Spinal cord (tissue), 9 donors: ENCODE measurements at regions not wholly inside any gene's neighbourhood (a gene's known extent, or its start where the extent isn't known, plus 50 kb on each side); places are given as distances from the start of the nearest gene placed in this dataset.
A peak's percentile ranks its signal among the peaks of the same experiment; 100 is the strongest.

ENCODE experiments used
- DNase-seq, 6 donors: peaks; one replicate each; pipeline versions ENCODE4 v3.0.0 to v3.0.0-alpha.2; 2013 to 2015; ENCODE audit warnings: low spot score in 6 of 6, low read depth in 4 of 6
- H3K27ac ChIP-seq: one replicate; pipeline ENCODE4 v1.5.1; 2013; ENCODE audit warnings: low read depth, low read length, control low read depth
- H3K27me3 ChIP-seq: one replicate; pipeline ENCODE4 v1.6.1; 2013; ENCODE audit warnings: low read length; ENCODE audit not compliant: control insufficient read depth, insufficient read depth
- H3K36me3 ChIP-seq: one replicate; pipeline ENCODE4 v1.6.1; 2013; ENCODE audit warnings: low read length; ENCODE audit not compliant: control insufficient read depth, insufficient read depth
- H3K4me1 ChIP-seq: one replicate; pipeline ENCODE4 v1.6.1; 2013; ENCODE audit warnings: low read length; ENCODE audit not compliant: control insufficient read depth, insufficient read depth
- H3K4me3 ChIP-seq: one replicate; pipeline ENCODE4 v1.5.1; 2013; ENCODE audit warnings: low read depth, low read length, control low read depth
- H3K9me3 ChIP-seq: one replicate; pipeline ENCODE4 v1.6.1; 2013; ENCODE audit warnings: low read length; ENCODE audit not compliant: control insufficient read depth, insufficient read depth
- WGBS: methylation state at CpG from one replicate; pipeline ENCODE4 v1.1.5; 2013; ENCODE audit warnings: missing lambda C conversion rate; ENCODE audit not compliant: insufficient coverage; 5-methylcytosine and 5-hydroxymethylcytosine counted together
- donor health status: healthy.

DNA sequence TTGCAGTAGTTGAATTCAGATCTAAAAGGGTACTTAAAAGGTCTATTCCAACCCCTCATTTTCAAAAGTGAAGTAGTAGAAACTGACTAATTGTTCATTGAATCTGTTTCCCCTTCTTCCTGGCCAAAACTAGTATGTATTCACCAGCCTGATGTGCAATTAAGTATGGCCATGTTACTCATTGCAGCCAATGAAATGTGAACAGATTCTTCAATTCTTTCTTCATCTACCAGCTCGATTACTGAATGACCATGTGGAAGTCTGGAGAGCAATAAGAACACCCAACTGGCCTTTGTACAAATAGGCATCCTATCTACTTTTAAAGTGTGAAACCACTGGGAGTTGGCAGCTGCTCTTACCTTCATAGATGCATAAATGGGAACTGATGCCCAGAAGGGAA is 449.0 kb upstream of the ID2 start:
- Histone ChIP-seq H3K4me1 (no peaks in the 10 kb centered on the region), H3K36me3 (no peaks in the 10 kb centered on the region), H3K27me3 (no peaks in the 10 kb centered on the region), H3K9me3 (no peaks in the 10 kb centered on the region), H3K27ac (no peak overlapping the region), H3K4me3 (no peak overlapping the region)
- WGBS, result 100% methylated on average over 1 of the region's 1 CpG
- no peak for DNase-seq

- Histone ChIP-seq H3K27ac (no peak overlapping the region), H3K4me3 (no peak overlapping the region), H3K36me3 (no peaks in the 10 kb centered on the region), H3K9me3 (no peaks in the 10 kb centered on the region), H3K27me3 (no peaks in the 10 kb centered on the region), H3K4me1 (no peaks in the 10 kb centered on the region)
- WGBS, result 70% methylated on average over 3 of the region's 3 CpGs
- no peak for DNase-seq
Observed at GRCh38 chr2:8234253-8234652, 447.6 kb upstream of the ID2 start.

DNA sequence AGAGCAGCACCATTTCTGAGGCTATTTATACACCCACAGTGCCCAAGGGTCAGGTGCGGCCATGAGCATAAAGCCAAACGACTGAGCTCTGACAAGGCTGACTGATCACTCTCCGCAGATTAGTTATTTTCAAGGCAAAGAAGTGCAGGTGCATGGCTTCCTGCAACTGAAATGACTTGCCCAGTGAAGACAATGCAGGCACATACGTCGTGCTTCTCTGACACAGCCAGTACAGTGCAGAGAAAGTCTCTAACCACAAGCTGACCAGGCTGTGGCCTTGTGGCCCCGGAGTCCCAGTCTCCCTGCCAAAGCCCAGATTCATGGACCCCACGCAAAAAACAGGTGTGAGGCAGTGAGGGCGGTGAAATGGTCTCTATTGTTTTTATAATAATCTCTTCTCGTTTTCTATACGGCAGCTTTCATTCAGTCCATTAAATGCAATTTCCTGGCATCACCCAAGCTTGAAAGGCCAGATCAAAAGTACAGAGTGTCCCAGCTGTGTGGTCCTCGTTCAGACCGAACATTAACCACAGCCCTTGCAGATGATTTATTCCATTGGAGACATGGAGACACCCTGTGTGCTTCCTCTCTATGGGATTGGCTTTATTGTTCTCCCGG is 447.0 kb upstream of the ID2 start:
- no peaks in the 10 kb centered on the region for H3K36me3 ChIP-seq
- no peaks in the 10 kb centered on the region for H3K9me3 ChIP-seq
- no peaks in the 10 kb centered on the region for H3K4me1 ChIP-seq
- WGBS, result 57% methylated on average over 10 of the region's 13 CpGs
- no peak overlapping the region for H3K4me3 ChIP-seq
- no peaks in the 10 kb centered on the region for H3K27me3 ChIP-seq
- DNase-seq, result peak in 1 of 6 donors; percentile 38
- H3K27ac ChIP-seq, result no peak overlapping the region

DNA sequence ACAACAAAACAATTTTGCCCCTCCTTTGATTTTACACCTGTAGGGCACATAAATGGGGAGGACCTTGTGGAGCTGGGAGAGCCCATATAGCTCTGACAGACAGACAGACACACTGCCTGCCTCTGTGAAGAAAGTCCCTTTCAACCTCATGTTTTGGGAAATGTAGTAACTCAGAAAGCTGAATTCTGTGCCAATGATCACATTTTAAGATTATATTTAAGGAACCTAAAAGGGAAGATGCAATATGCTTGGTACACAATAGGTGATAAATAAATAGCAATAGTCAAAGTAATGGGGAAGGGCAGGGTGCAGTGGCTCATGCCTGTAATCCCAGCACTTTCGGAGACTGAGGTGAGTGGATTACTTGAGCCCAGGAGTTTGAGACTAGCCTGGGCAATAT is 446.4 kb upstream of the ID2 start:
- no peaks in the 10 kb centered on the region for H3K27me3 ChIP-seq
- no peaks in the 10 kb centered on the region for H3K9me3 ChIP-seq
- no peaks in the 10 kb centered on the region for H3K36me3 ChIP-seq
- DNase-seq, result no peak
- no CpG with 5 or more reads among the region's 1 CpG for WGBS
- no peak overlapping the region for H3K27ac ChIP-seq
- peaks cover 5% of the 10 kb centered on the region for H3K4me1 ChIP-seq
- H3K4me3 ChIP-seq, result no peak overlapping the region

GRCh38 chr2:8236391-8236790 is 445.5 kb upstream of the ID2 start:
- H3K27ac ChIP-seq, result no peak overlapping the region
- no peaks in the 10 kb centered on the region for H3K36me3 ChIP-seq

DNA sequence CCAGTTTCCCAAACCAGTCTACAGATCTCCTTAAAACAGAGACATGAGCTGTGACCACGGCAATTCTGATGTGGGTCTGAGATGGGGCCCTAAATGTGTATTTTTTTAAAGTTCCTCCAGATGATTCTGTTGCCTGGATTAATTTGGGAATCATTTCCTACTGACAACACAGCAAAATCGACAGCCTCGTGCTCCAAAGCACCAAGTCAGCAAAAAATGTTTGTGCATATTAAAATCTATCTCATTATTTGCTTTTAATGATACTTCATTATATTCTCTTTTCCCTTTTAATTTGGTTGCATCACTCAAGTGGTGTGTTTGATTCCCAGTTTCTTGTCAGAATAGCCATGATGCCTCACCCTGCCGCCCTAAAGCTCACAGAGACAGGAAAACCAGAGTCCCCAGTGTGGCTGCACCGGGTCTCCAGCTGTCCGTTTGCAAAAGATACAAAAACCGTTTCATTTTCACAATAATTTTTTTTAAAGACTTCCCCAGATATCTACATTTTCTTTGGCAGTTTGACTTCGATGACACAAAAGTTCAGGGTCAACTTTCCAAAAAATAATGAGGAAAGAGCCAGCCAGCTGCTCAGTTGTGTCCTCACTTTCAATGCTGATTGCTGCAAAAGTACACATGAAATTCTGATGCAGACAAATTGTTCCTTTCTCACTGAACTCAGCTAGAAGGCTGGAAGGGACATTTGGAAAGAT is 443.2 kb upstream of the ID2 start:
- Histone ChIP-seq H3K27ac (no peak overlapping the region), H3K27me3 (no peaks in the 10 kb centered on the region), H3K36me3 (no peaks in the 10 kb centered on the region), H3K4me1 (peaks cover 6% of the 10 kb centered on the region), H3K4me3 (no peak overlapping the region), H3K9me3 (no peaks in the 10 kb centered on the region)
- no peak for DNase-seq
- 56% methylated on average over 5 of the region's 8 CpGs for WGBS

More at GRCh38 chr2:8236391-8236790, 445.5 kb upstream of the ID2 start:
- DNase-seq, result no peak
- H3K9me3 ChIP-seq, result no peaks in the 10 kb centered on the region
- H3K27me3 ChIP-seq, result no peaks in the 10 kb centered on the region
- H3K4me3 ChIP-seq, result no peak overlapping the region
- H3K4me1 ChIP-seq, result peaks cover 6% of the 10 kb centered on the region
- WGBS, result 90% methylated on average over 2 of the region's 2 CpGs

DNA sequence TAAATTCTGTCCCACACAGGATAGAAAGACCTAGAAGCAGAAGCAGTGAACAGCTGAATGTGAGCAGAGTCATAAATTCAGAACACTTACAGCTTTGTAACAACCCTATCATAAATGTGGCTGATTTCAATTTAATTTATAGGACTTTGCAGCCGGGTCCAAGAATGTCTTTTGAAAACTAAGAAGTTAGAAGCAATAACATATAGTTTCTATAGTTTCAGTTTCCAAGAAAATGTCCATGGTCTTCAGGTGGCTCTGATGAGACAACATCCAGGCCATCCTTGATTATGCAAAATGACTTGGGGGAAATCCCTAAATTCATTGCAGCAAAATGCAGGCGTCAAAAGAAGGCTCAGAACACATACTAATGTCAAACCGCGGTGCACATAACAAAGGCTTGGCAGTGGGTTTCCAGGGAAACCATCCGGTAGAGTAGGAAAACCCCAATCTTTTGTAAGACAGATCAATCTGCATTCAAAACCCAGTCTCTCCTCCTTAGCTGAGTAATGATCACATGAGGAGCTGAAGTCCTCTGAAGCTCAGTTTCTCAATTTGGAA is 442.2 kb upstream of the ID2 start:
- H3K9me3 ChIP-seq, result no peaks in the 10 kb centered on the region
- peak overlapping the region; percentile 8 for H3K27ac ChIP-seq
- no peaks in the 10 kb centered on the region for H3K27me3 ChIP-seq
- H3K4me1 ChIP-seq, result peaks cover 6% of the 10 kb centered on the region
- WGBS, result no CpG with 5 or more reads among the region's 5 CpGs
- DNase-seq, result peak in 5 of 6 donors; percentile 35 to 81 (median 52)
- no peak overlapping the region for H3K4me3 ChIP-seq
- H3K36me3 ChIP-seq, result no peaks in the 10 kb centered on the region

- no peaks in the 10 kb centered on the region for H3K9me3 ChIP-seq
- 70% methylated on average over 2 of the region's 3 CpGs for WGBS
- no peaks in the 10 kb centered on the region for H3K27me3 ChIP-seq
- H3K4me3 ChIP-seq, result no peak overlapping the region
- H3K4me1 ChIP-seq, result peaks cover 6% of the 10 kb centered on the region
- H3K36me3 ChIP-seq, result no peaks in the 10 kb centered on the region
- H3K27ac ChIP-seq, result no peak overlapping the region
- no peak for DNase-seq
Observed at GRCh38 chr2:8241317-8241716, 440.5 kb upstream of the ID2 start.

DNA sequence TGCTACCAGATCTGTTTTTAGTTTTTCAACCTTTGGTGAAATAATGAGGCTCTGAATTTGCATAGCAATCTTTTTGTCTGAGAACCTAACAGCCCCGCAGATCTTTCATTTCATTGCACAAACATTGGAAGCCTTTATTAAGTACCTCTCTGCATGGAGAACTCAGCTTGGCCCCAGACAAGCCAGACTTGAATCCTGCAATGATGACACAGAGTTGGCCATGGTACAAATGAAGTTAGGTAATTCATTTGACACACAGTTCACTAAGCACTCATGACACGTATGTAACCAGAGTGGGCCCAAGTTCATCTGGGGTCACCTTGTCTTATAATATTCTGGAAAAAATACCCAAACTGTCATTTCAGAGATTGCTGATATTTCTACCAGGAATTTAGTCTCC is 439.1 kb upstream of the ID2 start:
- no peak overlapping the region for H3K27ac ChIP-seq
- no peaks in the 10 kb centered on the region for H3K9me3 ChIP-seq
- H3K27me3 ChIP-seq, result no peaks in the 10 kb centered on the region
- H3K4me1 ChIP-seq, result peaks cover 7% of the 10 kb centered on the region
- WGBS, result 40% methylated on average over 1 of the region's 2 CpGs
- H3K4me3 ChIP-seq, result no peak overlapping the region
- DNase-seq, result peak in 1 of 6 donors; percentile 37
- no peaks in the 10 kb centered on the region for H3K36me3 ChIP-seq
